Stimulated activated CD4-positive, alpha-beta T cell treated with anti-CD3 and anti-CD28 coated beads, TNF-alpha, amount 100 ng/mL, for 48 hours (primary cell): ENCODE measurements at regions not wholly inside any gene's neighbourhood (a gene's known extent, or its start where the extent isn't known, plus 50 kb on each side); places are given as distances from the start of the nearest gene placed in this dataset.
"Not testable (repeated sequence)": the region's sequence is repeated elsewhere in the genome, so short reads cannot be mapped to it uniquely, and the experiment has no call there.

ENCODE experiments used
- DNase-seq, 3 donors: peaks; one replicate each; pipeline ENCODE4 v3.0.0-alpha.2; 2020; ENCODE audit warnings: low read depth in 3 of 3

DNA sequence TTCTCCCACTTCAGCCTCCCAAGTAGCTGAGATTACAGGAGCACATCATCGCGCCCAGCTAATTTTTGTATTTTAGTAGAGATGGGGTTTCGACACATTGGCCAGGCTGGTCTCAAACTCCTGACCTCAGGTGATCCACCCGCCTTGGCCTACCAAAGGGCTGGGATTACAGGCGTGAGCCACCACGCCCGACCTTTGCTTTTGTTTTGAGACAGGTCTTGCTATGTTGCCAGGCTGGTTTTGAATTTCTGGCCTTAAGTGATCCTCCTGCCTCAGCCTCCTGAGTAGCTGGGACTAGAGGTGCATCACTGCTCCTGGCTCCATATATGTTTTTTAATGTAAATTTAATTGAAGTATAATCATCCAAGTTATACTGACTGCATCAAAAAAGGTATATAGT, 80.2 kb upstream of the NEK6 start:
- not testable (repeated sequence) for DNase-seq

DNA sequence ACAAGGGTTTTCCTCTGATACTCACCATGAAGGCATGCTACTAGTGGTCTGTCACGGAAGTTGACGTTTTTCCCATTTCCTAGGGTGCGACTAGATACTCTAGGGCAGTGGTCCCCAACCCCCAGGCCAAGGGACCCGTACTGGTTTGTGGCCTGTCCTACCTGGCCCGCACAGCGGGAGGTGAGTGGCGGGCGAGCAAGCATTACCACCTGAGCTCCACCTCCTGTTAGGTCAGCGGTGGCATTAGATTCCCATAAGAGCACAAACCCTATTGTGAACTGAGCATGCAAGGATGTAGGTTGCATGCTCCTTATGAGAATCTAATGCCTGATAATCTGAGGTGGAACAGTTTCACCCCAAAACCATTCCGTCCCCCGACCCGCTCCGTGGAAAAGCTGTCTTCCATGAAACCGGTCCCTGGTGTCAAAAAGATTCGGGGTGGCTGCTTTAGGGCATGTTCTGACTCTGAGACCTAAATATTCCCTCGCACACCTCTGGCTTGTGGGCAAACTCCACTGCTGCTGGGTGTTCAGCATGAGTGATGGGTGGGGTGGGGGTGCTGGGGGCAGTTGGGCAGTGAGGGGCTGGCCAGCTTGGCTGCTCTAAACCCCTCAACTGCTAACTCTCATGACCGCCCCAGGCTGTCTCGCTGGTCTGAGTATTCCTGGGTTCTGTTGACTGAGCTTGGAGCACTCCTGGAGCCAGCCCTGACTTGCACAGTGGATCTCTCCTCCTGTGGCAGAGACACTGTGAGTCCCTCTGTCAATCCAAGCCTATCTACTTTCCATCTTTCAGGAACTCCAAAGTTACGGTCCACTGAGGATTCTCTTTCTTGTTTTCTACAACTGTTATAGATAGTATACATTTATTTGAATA, 78.3 kb upstream of the NEK6 start:
- DNase-seq: no peak

DNA sequence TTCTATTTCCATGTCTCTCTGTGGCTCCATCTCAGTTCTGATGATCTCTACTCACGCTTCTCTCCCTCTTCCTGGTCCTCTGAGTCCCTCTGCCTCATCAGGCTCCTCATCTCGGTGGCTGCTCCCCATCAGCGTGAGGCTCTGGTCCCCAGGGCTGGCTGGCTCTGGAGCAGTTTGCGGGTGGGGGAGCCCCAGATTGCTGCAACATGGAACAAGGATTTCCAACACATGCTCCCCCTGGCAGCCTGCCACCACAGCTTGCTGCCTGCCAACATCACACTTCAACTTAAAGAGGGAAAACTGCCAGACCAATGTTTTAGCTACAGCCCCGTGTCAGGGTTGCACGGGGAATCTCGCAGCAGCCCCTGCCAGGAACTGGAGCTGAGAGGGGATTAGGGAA, 77.2 kb upstream of the NEK6 start:
- no peak for DNase-seq

DNA sequence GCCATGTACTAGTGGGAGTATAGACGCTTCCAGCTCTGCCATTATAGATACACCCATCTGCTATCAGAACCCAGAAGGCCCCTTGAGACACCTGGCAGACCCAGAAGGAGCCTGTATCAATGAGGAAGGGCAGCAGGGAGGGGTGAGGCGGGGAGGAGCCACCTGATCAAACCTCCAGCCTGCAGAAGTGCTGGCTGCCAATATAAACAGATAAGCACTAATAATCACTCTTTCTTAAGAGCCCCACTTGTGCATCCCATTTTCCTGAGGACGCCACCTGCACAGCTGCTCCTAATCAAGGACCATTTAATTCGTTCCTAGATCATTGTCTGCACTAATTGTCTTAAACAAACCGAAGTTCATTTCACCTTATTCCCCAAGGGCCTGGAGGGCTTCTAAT, 75.0 kb upstream of the NEK6 start:
- no peak for DNase-seq

DNA sequence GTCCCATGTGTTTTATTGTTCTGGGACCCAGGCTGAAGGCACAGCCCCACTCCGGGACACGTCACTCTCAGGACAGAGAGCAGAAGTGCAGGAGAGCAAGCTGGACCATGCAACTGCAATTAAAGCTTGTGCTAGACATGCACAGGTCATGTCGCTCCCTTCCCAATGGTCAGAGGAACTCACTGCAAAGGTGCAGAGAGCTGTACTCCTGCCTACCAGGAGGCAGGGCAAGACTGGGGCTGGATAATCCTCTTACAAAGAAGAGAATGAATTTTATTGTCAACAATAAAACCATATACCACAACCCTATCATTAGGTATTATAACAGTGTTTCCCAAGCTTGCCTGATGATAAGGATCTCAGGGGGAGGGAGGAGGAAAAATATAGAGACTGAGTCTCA, 74.0 kb upstream of the NEK6 start:
- DNase-seq: no peak

DNA sequence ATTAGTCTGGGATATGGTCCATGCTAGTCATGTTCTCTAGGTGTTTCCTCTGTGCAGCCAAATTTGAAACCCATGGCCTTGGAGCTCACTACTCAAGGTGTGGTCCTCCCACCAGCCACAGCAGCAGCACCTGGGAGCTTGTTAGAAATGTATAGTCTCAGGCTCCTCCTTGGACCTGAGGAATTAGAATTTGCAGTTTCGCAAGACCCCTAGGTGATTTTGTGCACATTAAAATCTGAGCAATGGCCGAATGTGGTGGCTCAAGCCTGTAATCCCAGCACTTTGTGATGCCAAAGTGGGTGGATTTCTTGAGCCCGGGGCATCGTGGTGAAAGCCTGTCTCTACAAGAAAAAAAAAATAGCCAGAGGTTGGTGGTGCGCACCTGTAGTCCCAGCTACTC, 72.3 kb upstream of the NEK6 start:
- no peak for DNase-seq

DNA sequence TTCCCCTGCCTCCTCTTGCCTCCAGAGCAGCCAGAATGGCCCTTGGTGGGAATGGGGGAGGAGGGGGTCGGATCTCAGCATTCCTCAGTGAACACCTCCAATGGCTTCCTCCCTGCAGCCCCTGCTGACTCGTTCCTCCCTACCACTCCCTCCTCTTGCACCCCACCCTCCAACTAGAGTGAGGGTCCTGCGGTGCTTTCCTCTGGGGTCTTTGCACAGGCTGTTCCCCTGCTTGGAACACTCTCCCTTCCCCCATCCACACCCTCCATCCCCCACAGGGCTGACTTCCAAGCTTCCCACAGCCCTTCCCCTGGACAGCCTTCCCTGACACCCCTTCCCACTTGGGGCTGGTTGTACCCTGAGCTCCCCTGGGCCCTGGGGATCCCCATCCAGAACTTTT, 70.4 kb upstream of the NEK6 start:
- DNase-seq: no peak

DNA sequence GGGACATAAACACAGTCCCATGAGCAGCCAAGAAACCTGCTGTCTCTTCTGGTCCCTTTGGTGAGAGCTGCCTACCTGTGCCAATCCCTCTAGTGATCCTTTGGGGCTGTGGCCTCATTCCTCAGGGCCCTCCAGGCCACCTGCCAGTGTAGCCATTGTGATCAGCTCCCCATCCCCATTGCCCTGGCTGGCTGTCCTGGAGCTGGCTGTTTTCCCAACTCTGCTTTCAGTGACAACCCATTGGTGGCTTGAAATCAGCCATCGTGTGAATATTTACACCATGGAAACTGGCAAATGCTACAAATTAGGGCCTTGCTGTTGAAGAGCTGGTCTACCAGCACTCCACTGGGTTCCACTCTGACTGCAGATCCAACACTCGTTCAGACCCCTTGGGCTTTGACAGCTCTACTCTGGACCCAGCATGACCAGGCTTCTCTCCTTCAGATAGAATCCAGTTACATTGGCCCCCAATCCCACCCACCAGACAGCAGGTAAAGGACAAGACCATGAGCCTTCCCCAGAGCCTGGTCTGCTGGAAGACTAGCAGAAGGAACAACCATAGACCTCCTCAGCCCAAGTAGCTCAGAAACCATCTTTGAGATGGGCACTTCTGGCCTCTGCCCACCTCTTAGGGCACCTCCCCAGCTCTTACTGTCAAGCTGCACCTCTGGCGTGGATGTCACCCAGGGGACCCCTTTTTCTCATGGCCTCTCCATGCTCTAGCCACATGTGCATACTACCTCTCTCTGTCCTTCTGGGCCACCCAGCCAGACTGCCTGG, 69.2 kb upstream of the NEK6 start:
- no peak for DNase-seq

DNA sequence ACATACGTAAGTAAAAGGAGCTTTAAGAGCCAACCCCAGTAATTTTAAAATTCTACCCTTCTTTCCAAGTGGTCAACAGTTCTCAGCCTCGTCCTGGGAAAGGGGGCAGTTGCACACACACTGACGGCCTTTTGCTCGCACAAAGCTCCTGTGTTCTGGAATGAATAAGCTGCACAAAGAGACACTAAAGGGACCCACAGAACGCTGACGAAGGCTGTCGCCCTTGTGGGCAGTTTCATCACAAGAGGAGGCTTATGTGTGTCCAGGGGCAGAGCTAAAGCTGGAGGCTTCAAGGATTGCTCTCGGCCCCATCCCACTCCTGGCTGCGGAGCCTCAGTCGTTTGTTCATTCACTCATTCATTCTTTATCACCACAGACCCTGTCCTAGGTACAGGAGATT, 67.0 kb upstream of the NEK6 start:
- DNase-seq: no peak

DNA sequence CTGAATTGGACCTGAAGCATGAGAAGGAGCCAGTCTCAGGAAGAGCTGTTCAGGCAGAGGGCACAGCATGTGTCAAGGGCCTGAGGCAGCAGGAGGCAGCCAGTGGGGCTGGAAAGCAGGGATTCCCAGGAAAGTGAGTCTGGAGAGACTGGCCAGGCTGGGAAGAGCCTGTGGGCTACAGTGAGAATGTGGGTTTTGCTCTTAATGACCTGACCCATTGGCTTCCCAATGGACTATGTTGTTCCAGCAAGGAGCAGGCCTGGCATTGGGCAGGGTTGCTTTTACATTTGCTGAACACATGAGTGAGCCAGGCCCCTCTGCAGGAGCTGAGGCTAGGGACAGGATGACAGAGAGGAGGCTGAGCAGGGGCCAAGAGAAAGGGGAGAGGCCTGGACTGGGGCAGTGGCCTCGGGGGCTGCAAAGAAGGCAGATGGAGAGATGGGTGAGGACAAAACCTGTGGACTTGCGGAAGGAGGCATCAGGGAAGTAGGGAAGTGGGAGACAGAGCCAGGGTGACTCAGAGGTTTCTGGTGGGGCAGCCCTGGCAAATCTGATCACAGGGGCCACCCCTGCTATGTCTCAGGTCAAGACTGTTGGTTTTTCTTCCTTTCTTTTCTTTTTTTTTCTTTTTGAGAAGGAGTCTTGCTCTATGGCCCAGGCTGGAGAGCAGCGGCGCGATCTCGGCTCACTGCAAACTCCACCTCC, 65.9 kb upstream of the NEK6 start:
- no peak for DNase-seq

DNA sequence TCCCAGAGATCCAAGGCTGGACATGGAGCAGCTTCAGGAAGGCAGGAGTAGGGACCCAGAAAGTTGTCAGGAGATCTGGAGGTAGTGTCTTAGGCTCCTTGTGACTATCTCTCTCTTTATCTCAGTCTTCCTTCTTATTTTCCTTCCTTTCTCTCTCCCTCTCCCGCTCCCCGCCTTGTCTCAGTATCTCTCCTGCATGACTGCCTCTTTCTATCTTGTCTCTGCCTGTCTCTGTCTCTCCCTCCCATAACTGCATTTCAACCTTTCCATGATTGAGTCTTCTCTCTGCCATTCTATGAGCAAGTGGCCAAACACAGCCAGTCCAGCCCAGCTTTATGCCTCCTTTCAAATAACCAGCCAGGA, 61.0 kb upstream of the NEK6 start:
- no peak for DNase-seq

DNA sequence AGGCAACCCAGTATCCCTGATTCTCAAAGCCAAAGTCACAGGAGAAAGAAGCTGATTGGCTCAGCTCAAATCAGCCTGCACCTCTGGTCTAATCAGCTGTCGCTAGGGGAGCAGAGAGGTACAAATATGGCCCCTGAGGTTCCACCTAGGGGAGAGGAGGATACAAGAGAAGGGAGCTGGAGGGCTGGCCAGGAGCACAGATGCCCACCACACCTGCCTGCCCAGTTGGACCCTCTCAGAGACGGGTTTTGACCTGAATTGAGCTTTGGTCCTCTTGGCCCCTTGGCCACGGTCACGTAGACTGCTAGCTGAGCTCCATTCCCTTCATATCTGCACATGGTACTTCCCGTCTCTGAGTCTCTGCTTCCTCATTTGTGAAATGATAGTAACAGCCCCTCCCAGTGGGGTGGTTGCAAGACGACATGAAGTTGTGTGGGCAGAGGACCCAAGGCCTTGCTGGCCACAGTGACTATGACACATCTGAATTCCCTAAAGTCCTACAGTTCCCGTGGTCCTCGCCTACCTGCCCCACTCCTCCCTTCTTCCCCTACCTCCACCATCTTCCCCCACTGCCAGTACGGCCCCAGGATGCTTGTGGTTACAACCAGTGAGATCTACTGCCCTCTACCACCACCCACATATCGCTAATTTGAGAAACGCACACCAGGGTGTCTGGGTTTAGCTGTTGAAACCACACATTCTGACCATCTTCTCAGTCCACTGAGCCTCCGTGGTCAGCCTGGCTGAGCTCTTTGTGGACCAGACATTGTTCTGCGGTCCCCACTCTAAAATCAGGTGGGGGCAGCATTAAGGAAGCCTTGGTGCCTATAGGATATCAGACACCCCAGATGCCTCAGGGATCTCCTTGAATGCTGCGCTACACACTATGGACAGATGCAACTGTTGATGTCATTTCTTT, 60.3 kb upstream of the NEK6 start:
- DNase-seq: no peak

DNA sequence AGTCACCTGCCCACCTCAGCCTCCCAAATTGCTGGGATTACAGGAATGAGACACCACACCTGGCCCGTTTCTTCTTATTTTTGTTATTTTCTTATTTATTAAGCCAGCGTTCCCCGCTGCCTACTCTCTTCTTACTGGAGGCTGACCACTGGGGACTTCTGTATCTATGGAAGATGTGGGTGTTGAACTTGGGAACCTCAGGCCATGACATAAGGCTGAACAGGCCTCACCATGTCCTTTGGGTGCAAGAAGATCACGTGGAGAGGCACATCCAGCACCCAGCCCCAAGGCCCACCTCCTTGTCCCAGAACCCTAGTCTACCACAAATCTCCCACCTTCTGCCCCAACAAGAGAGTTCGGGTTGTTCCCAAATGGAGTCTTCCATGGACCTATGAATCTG, 59.4 kb upstream of the NEK6 start:
- DNase-seq: no peak

DNA sequence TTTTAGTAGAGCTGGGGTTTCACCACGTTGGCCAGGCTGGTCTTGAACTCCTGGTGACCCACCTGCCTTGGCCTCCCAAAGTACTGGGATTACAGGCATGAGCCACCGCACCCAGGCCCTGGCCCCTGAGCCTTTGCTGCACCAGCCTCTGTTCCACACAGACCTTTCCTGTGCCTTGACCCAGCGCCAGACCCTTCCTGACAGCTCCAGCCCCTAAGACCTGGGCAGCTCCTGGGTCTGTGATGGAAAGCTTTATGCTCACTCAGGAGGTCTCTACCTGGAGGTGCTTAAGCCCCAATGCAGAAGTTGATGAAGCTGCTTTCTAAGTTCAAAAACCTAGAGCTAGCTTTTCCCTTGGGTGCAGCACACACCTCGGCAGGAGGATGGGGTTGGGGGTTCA, 58.8 kb upstream of the NEK6 start:
- DNase-seq: no peak

DNA sequence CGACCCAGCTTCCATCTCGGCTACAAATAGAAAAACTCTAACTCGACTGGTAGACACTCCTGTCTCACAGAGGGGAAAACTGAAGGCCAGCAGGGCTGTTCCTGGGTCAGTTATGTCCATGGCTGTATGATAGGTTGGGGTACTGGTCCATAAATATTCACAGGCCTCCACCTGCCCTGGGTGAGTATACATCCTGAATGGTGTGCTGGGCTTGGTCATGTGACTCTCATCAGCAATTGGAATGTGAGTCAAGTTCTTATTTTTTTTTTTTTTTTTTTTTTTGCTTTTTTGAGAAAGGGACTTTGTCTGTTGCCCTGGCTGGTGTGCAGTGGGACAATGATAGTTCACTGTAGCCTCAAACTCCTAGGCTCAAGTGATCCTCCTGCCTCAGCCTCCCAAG, 58.3 kb upstream of the NEK6 start:
- DNase-seq: no peak

DNA sequence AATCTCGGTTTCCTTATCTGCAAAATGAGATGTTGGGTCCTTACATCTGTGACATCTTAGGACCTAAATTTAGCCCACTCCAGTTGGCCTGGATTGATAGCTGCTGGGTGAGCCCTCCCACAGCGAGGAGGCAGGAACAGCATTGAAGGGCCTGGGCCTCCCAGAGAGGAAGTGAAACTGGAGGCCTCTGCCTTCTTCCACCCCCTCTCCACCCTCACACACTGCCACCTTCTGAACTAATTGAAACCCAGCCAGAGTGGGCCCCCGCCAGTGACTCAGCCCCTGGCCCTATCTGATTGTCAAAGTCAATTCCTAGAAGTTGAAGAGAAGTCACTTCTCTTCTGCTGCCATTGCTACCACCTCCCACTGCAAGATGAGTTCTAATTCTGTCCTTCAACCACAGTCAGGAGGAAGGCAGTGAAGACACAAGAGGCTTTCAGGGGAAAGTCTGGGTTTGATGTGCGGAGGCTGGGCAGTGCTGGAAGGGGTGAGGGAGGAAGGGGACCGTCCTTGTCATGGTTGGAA, 55.2 kb upstream of the NEK6 start:
- peak; percentile 69 to 86 (median 79) for DNase-seq

DNA sequence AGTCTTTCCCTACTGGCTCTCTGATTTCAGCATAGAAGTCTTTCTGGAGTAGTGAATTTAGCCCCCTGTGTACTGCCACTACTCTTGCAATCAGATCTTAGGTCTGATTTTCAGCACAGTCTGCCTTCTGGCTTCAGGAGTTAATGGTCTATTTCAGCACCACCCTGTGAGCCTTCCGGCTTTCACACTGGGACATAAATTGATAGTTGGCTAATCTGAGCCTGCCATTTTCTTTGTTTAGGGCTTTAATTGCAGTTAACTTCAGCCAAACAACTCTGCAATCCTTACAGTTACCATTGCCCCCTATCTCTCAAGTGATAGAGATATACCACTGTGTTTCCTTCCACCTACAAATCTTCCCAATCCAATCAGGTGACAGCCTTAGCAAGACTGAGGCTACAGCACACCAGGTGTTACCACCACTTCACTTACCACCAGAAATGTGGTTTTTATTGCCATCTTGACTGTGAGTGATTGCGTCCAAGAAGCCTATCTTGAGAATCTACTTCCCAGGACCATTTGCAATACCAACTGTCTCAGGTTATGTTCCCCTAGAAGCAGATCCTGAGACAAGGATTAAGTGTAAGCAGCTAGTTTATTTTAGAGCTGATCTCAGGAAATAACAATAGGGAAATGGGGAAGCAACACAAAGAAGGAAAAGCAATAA, 51.9 kb upstream of the NEK6 start:
- DNase-seq: no peak

DNA sequence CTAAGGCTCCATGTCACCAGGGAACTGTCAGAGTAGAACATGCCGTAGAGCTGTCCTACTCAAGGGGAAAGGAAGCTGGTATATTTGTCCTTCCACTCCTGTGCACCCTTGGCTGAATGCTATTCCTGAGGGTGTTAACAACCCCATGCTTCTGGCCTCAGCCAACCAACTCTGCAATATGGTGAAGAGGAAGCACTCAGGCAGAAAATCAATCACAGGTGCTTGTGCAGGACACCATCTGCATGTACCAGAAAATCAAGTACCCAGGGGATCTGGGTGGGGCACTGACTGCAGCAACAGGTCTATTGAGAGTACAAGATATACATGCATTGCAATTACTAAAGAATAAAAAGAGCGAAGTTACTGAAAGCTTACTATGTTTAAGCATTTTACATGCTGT, 51.4 kb upstream of the NEK6 start:
- no peak for DNase-seq
